H9 (cell line): ENCODE measurements at regions not wholly inside any gene's neighbourhood (a gene's known extent, or its start where the extent isn't known, plus 50 kb on each side); places are given as distances from the start of the nearest gene placed in this dataset.

Source experiments
- DNase-seq: peaks from one replicate; pipeline ENCODE4 v3.0.0-alpha.2; 2017
- H2AFZ ChIP-seq: one replicate; pipeline ENCODE4 v1.6.1; 2013; ENCODE audit warnings: mild to moderate bottlenecking, low read length, control low read depth, moderate library complexity
- H2AK5ac ChIP-seq: 2 replicates; pipeline ENCODE4 v1.6.1; 2013; ENCODE audit warnings: low read length, control low read depth, mixed read lengths; ENCODE audit not compliant: insufficient read length
- H2BK120ac ChIP-seq: one replicate; pipeline ENCODE4 v1.6.1; 2013; ENCODE audit warnings: low read depth, mild to moderate bottlenecking, low read length, control low read depth, inconsistent platforms; ENCODE audit not compliant: poor library complexity, severe bottlenecking
- H2BK12ac ChIP-seq: 2 replicates; pipeline ENCODE4 v1.6.1; 2013; ENCODE audit warnings: low read length, control low read depth, mixed read lengths, low read depth; ENCODE audit not compliant: insufficient read length
- H2BK15ac ChIP-seq: 2 replicates; pipeline ENCODE4 v1.6.1; 2013; ENCODE audit warnings: low read depth, low read length, control low read depth
- H2BK20ac ChIP-seq: one replicate; pipeline ENCODE4 v1.6.1; 2013; ENCODE audit warnings: low read depth, mild to moderate bottlenecking, low read length, control low read depth, inconsistent platforms; ENCODE audit not compliant: poor library complexity, severe bottlenecking
- H2BK5ac ChIP-seq: 2 replicates; pipeline ENCODE4 v1.6.1; 2013; ENCODE audit warnings: low read length, control low read depth, mixed read lengths; ENCODE audit not compliant: insufficient read length
- H3K14ac ChIP-seq: 2 replicates; pipeline ENCODE4 v1.6.1; 2013; ENCODE audit warnings: low read length, control low read depth; ENCODE audit not compliant: insufficient read depth
- H3K18ac ChIP-seq: 2 replicates; pipeline ENCODE4 v1.6.1; 2013; ENCODE audit warnings: low read depth, mild to moderate bottlenecking, mixed read lengths, low read length, control low read depth; ENCODE audit not compliant: insufficient read length
- H3K23ac ChIP-seq: 2 replicates; pipeline ENCODE4 v1.6.1; 2013; ENCODE audit warnings: low read length, control low read depth, mixed read lengths, low read depth; ENCODE audit not compliant: insufficient read length
- H3K23me2 ChIP-seq: 2 replicates; pipeline ENCODE4 v1.6.1; 2013; ENCODE audit warnings: low read depth, mild to moderate bottlenecking, mixed read lengths, low read length, control low read depth; ENCODE audit not compliant: insufficient read length, poor library complexity, severe bottlenecking
- H3K27ac ChIP-seq: 2 replicates; pipeline ENCODE4 v1.5.1; 2013; ENCODE audit warnings: low read length, control low read depth, mixed read lengths, low read depth; ENCODE audit not compliant: insufficient read length
- H3K27me3 ChIP-seq: 2 replicates; pipeline ENCODE4 v1.6.1; 2013; ENCODE audit warnings: low read length, control low read depth, inconsistent platforms; ENCODE audit not compliant: insufficient read depth
- H3K4ac ChIP-seq: 2 replicates; pipeline ENCODE4 v1.6.1; 2013; ENCODE audit warnings: low read depth, mild to moderate bottlenecking, control low read depth, inconsistent platforms, low read length, moderate library complexity
- H3K4me1 ChIP-seq: 2 replicates; pipeline ENCODE4 v1.6.1; 2013; ENCODE audit warnings: low read length, control low read depth, inconsistent platforms; ENCODE audit not compliant: insufficient read depth
- H3K4me2 ChIP-seq: 2 replicates; pipeline ENCODE4 v1.6.1; 2013; ENCODE audit warnings: low read length, control low read depth, mixed read lengths; ENCODE audit not compliant: insufficient read length, insufficient read depth
- H3K56ac ChIP-seq: 2 replicates; pipeline ENCODE4 v1.6.1; 2013; ENCODE audit warnings: low read depth, mild to moderate bottlenecking, mixed read lengths, low read length, control low read depth; ENCODE audit not compliant: insufficient read length
- H3K79me1 ChIP-seq: 2 replicates; pipeline ENCODE4 v1.6.1; 2013; ENCODE audit warnings: low read depth, mild to moderate bottlenecking, moderate library complexity, low read length, control low read depth, inconsistent platforms; ENCODE audit not compliant: insufficient read depth, poor library complexity, severe bottlenecking
- H3K79me2 ChIP-seq: 2 replicates; pipeline ENCODE4 v1.6.1; 2013; ENCODE audit warnings: low read length, control low read depth, inconsistent platforms; ENCODE audit not compliant: insufficient read depth
- H3K9ac ChIP-seq: 2 replicates; pipeline ENCODE4 v1.6.1; 2013; ENCODE audit warnings: low read length, control low read depth, mixed read lengths; ENCODE audit not compliant: insufficient read length; ENCODE audit errors: extremely low read depth
- H3K9me3 ChIP-seq: one replicate; pipeline ENCODE4 v1.6.1; 2013; ENCODE audit warnings: low read depth, low read length, inconsistent platforms; ENCODE audit not compliant: control insufficient read depth
- H3T11ph ChIP-seq: one replicate; pipeline ENCODE4 v1.6.1; 2013; ENCODE audit warnings: mild to moderate bottlenecking, low read length, control low read depth, inconsistent platforms
- H4K20me1 ChIP-seq: one replicate; pipeline ENCODE4 v1.6.1; 2013; ENCODE audit not compliant: control insufficient read depth, insufficient read length, insufficient read depth
- H4K5ac ChIP-seq: 2 replicates; pipeline ENCODE4 v1.6.1; 2013; ENCODE audit warnings: low read depth, mild to moderate bottlenecking, mixed read lengths, low read length, control low read depth; ENCODE audit not compliant: insufficient read length
- H4K8ac ChIP-seq: replicated peaks from 2 replicates; pipeline ENCODE4 v1.6.1; 2013; ENCODE audit warnings: low read length, control low read depth, mixed read lengths, low read depth; ENCODE audit not compliant: insufficient read length
- H4K91ac ChIP-seq: 2 replicates; pipeline ENCODE4 v1.6.1; 2013; ENCODE audit warnings: low read depth, mild to moderate bottlenecking, moderate library complexity, mixed read lengths, low read length, control low read depth; ENCODE audit not compliant: insufficient read length
- H3K27ac Mint-ChIP-seq, 3 experiments: 2 replicates in 2 of 3; 3 replicates in 1 of 3; pipeline ENCODE4 v1.8.0; 2020 to 2021; ENCODE audit warnings: mixed read lengths in 3 of 3, mild to moderate bottlenecking in 1 of 3, moderate library complexity in 1 of 3
- H3K27me3 Mint-ChIP-seq: 2 replicates; pipeline ENCODE4 v1.8.0; 2021; ENCODE audit warnings: low read depth, mild to moderate bottlenecking, moderate library complexity, mixed read lengths
- H3K36me3 Mint-ChIP-seq, 3 experiments: 2 replicates in 2 of 3; 3 replicates in 1 of 3; pipeline ENCODE4 v1.8.0; 2020 to 2021; ENCODE audit warnings: low read depth in 3 of 3, mixed read lengths in 3 of 3; ENCODE audit not compliant: insufficient read depth in 1 of 3
- H3K4me1 Mint-ChIP-seq, 2 experiments: 2 replicates each; pipeline ENCODE4 v1.8.0; 2020; ENCODE audit warnings: mixed read lengths in 2 of 2
- H3K4me3 Mint-ChIP-seq, 2 experiments: 2 replicates in 1 of 2; 3 replicates in 1 of 2; pipeline ENCODE4 v1.8.0; 2020 to 2021; ENCODE audit warnings: mild to moderate bottlenecking in 2 of 2, mixed read lengths in 2 of 2, moderate library complexity in 1 of 2
- H3K9me3 Mint-ChIP-seq, 2 experiments: 2 replicates in 1 of 2; 3 replicates in 1 of 2; pipeline ENCODE4 v1.8.0; 2020; ENCODE audit warnings: mild to moderate bottlenecking in 2 of 2, mixed read lengths in 2 of 2, moderate library complexity in 1 of 2
- CTCF ChIP-seq: fragments of 200-600 bp; sonication (generic); conservative IDR thresholded peaks from 3 replicates; pipeline ENCODE4 v1.8.0; 2021; ENCODE audit warnings: antibody characterized with exemption, mild to moderate bottlenecking
- WGBS: extraction: QIAGEN DNeasy Blood & Tissue Kit; methylation state at CpG from one replicate; pipeline ENCODE4 v1.1.7; 2013; ENCODE audit warnings: missing lambda C conversion rate, low lambda C conversion rate, mixed read lengths; ENCODE audit not compliant: insufficient read length; ENCODE audit errors: extremely low coverage; 5-methylcytosine and 5-hydroxymethylcytosine counted together

DNA sequence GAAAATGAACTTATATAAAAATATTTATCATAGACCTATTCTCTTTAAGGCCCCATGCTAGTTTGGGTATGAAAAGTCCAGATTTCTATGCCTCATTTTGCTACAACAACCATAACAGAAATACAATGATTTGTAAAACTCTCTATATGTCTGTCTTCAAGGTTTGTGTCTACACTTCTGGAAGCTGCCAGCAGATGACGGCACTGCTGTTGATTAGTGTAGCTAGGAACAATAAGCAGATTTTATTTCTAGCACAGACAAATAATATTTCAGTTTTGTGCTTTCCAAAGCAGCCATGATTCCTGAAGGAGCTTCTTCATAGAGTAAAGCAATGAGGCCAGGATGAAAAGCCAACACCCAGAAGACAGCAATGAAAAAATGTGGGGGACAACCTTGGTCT, 779.6 kb upstream of the ADGRL2 start:
- Mint-ChIP-seq H3K27ac (no peak overlapping the region), H3K4me3 (no peak overlapping the region)
- H3K27ac ChIP-seq, result no peak overlapping the region

More for the DNA sequence above, 779.6 kb upstream of the ADGRL2 start:
- Histone ChIP-seq H3K23ac (no peak overlapping the region), H3K18ac (no peak overlapping the region), H2BK5ac (no peak overlapping the region), H2BK120ac (no peak overlapping the region), H3K14ac (no peak overlapping the region), H4K8ac (no peak overlapping the region), H4K5ac (no peak overlapping the region), H3K23me2 (no peaks in the 10 kb centered on the region), H3K56ac (no peak overlapping the region), H3K9ac (no peak overlapping the region), H2AK5ac (no peak overlapping the region), H3K9me3 (no peaks in the 10 kb centered on the region), H3K27me3 (peaks cover 4% of the 10 kb centered on the region; the same call in 1 of the 2 replicates), H2BK20ac (no peak overlapping the region), H4K20me1 (no peaks in the 10 kb centered on the region), H2BK15ac (no peak overlapping the region), H3T11ph (no peak overlapping the region), H3K79me1 (no peaks in the 10 kb centered on the region), H3K4ac (no peak overlapping the region), H3K79me2 (no peaks in the 10 kb centered on the region), H2BK12ac (no peak overlapping the region), H3K4me2 (no peak overlapping the region), H3K4me1 (no peaks in the 10 kb centered on the region; the same call in 1 of the 2 replicates), H4K91ac (no peak overlapping the region), H2AFZ (no peak overlapping the region)
- H3K36me3 Mint-ChIP-seq, result peaks cover 0 to 5% (median 2%) of the 10 kb centered on the region in 3 experiments; a peak in 2 of 7 replicates
- no peak for TF ChIP-seq CTCF
- peaks cover 48% of the 10 kb centered on the region for H3K27me3 Mint-ChIP-seq
- H3K4me1 Mint-ChIP-seq, result peaks cover 3 to 6% of the 10 kb centered on the region in 2 experiments; a peak in 2 of 4 replicates
- H3K9me3 Mint-ChIP-seq, result peaks cover 0 to 10% of the 10 kb centered on the region in 2 experiments; a peak in 3 of 5 replicates
- no peak for DNase-seq
- WGBS, result no CpG with 5 or more reads among the region's 1 CpG
